HG02610 (cell line): ENCODE measurements at regions not wholly inside any gene's neighbourhood (a gene's known extent, or its start where the extent isn't known, plus 50 kb on each side); places are given as distances from the start of the nearest gene placed in this dataset.

Experiments
- ATAC-seq: cut with Tn5 transposase; IDR thresholded peaks from one replicate; pipeline ENCODE4 v1.9.1; 2021; ENCODE audit warnings: mild to moderate bottlenecking, moderate library complexity; ENCODE audit not compliant: unreplicated experiment

DNA sequence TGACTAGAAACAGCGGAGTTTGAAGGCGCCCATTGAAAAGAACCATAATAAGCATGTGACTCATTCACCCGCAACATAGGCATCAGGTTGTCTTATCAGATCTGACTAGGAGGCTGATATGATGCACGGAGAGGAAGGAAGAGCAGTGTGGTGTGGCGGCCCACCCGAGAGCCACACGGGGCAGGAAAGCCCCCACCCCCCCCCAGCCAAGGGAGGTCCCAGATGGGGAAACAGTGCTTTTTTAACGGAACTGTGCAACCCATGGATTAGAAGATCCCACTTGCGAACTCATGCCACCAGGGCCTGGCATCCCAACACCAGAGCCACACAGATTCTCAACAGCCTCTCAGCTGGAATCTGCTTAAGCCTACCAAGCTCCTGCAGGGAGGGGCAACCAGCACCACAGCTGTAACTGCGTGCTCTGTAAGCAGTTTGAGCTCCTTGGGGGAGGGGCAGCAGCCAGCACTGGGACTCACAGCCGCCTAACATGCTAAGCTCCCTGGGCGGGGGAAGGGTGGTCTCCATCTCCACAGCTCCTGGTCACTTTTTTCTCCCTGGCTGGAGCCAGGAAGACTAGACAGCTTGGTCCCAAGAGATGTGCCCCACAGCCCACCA, 466.2 kb downstream of the PDGFC start:
- ATAC-seq = no peak

DNA sequence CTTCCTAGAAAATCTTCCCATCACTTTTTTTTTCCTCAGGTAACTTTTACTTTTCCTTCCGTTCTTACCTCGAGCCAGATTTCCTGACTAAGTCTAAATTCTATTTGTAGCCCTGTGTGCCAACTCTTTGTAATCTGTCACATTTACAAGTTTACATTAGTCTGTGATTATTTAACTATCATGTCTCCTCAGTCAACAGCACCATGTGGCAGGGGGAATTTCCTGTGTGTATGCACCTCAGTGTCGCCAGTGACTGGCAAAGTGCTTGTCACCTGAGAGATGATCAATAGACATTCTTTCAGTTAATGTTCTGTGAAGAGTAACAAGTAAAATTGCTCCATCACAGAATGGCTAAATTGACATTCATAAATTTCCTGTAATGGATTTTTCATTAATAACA, 468.5 kb downstream of the PDGFC start:
- no peak for ATAC-seq

DNA sequence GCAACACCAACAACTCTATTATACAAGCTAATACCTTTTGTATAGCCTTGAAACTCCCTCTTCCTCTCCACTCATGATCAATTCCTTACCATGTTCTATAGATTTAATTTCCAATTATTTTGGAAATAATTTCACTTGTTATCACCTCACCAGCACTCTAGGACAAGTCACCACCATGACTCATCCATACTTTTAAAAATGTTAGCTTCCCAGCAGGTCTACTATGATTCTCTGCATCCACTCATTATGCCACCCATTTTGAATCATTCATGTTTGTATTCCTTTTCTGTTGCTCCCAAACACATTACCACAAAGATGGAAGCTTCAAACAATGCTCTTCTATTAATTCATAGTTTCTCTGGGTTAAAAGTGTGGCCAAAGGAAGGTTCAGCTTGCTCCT, 469.6 kb downstream of the PDGFC start:
- ATAC-seq = no peak

- no peak for ATAC-seq
Observed at GRCh38 chr4:156499684-156500083, 471.9 kb downstream of the PDGFC start.

DNA sequence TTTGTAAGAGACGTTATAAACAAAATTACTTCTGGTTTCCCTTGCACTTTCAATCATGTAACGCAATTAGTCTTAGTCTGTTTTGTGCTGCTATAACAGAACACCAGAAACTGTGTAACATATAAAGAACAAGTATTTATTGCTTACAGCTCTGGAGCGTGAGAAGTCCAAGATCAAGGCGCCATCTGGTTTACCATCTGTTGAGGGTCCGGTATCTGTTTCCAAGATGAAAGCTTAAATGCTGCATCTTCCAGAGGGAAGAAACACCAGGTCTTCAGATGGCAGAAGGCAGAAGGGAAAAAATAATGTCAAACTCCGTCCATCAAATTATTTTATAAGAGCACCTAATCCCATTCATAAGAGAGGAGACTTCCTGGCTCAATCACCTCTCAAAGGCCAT, 474.1 kb downstream of the PDGFC start:
- no peak for ATAC-seq

GRCh38 chr4:156496797-156497196, 474.8 kb downstream of the PDGFC start:
- ATAC-seq = no peak

DNA sequence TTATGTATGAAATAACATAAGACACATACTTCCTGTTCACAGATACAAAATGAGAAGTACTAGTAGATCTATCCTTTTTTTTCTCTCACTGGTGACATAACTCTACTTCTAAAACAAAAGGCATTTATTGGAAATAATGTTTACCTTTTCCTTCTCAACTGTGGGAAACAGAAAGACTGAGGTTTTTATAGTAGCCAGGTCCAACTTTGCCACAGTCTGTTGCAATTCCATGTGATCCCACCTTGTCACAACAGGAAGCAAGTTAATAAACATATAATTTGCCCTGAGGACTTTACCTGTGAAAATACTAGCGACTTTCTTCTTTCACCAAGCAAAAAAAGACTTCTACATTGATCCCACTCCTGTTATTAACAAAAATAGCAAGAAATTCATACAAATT, 475.8 kb downstream of the PDGFC start:
- no peak for ATAC-seq

GRCh38 chr4:156495091-156495490, 476.5 kb downstream of the PDGFC start:
- no peak for ATAC-seq

DNA sequence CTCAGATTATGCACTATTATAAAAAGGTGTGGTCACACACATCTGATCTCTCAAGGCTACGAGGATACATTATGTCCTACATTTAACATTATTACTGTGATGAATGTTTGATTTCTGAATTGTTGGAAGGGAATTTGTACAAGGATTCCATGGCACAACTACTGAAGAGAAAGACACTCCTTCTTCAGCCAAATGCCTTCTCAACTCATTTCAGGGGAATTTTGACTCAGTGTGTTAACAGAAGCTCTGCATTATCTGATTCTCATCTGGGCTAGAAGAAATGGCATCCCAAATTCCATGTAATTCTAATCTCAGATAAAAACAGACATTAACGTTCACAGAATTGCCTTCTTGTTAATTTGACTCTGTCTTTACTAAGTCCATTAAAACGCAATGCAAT, 477.7 kb downstream of the PDGFC start:
- ATAC-seq = no peak

DNA sequence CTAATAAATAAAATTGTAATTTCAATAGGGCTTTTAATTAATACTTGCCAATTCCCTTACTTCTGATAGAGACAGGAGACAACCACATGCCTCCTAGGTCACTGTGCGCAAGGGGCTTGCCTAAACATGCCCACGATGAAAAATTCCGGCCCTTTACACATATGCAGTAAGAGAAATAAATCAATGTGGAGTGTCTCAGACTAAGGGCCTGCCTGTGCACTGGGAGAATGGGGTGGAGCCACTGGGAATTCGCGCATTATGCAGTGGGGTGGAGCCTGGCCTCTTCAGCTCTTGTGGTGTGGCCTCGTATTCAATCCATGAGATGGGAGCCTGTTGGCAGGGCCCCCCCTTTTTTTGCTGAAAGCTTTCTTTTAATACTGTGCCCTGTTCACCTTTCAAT, 484.5 kb downstream of the PDGFC start:
- no peak for ATAC-seq

- no peak for ATAC-seq
Observed at GRCh38 chr4:156481845-156482244, 489.8 kb downstream of the PDGFC start.

DNA sequence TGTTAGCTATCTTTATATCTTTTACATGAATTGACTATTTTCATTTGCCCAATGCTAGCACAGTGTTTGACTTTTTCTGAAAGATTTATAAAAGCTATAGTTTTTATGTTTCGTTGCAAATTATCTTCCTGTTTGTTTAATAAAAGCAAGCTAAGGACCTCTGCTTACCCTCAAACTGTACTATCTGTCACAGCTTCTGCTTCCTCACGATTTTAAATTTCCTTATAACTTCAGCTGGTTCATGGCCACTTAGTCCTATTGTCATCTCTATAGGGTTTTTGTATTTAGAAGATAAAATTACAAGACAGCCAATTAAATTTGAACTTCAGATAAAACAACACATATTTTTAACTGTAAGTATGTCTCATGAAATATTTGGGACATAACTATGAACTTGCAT, 494.0 kb downstream of the PDGFC start:
- ATAC-seq = no peak

GRCh38 chr4:156476359-156476758, 495.2 kb downstream of the PDGFC start:
- no peak for ATAC-seq

DNA sequence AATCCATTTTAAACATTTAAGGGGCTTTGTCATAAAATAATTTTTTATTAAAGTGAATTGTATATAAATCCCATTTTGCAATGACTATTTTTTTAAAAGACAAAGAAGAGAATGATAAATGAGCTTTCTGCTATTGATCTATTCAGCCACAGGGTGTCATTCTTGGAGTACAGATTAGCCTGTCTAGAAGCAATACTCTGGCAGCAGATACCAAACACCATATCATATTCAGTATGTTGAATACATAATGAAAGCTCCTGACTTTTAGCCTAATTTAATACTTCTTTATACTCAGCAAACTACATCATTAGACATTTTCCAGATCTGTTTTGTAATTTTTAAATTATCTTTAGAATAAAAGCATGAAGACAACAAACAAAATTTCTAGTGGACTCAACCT, 496.3 kb downstream of the PDGFC start:
- peak; percentile 43 for ATAC-seq

GRCh38 chr4:156473151-156473550, 498.4 kb downstream of the PDGFC start:
- ATAC-seq = peak; percentile 79

- peak; percentile 24 for ATAC-seq
Observed at GRCh38 chr4:156472624-156473023, 499.0 kb downstream of the PDGFC start.

DNA sequence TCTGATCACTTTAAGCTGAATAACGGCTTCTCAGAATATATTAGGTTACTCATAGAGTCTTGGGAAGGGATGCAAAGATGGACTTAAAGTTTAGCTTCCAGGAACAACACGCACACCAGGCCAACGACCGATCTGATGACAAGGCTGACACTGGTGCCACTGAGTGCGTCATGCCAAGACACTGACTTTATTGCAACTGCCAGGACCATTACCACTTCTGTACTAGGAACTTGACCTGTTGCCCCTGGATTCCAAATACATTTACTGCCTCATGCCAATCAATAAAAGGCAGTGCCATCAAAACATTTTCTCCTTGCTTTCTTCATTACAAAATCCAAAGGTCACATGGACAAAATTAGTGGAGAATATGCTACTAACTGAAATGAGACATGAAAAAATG, 505.9 kb upstream of the CTSO start:
- ATAC-seq = no peak

DNA sequence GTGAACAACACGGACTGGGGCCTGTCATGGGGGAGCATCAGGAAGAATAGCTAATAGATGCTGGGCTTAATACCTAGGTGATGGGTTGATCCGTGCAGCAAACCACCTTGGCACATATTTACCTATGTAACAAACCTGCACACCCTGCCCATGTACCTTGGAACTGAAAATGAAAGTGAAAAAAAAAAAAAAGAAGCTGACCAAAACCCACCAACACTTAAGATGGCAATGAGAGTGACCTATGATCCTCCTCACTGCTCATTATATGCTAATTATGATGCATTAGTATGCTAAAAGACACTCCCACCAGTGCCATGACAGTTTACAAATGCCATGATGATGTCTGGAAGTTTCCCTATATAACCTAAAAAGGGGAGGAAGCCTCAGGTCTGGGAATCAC, 503.2 kb upstream of the CTSO start:
- ATAC-seq = no peak

DNA sequence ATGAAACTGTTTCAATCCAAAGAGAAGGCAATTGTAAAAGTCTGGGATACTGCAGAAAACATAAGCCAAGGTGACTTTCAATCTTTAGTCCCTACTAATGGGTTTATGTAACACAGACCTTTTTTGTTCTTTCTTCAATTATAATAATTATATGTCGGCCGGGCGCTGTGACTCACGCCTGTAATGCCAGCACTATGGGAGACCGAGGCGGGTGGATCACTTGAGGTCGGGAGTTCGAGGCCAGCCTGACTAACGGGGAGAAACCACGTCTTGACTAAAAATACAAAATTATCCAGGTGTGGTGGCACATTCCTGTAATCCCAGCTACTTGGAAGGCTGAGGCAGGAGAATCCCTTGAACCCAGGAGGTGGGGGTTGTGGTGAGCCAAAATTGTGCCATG, 489.8 kb upstream of the CTSO start:
- ATAC-seq = no peak

- ATAC-seq = no peak
Observed at GRCh38 chr4:156442912-156443311, 489.2 kb upstream of the CTSO start.

DNA sequence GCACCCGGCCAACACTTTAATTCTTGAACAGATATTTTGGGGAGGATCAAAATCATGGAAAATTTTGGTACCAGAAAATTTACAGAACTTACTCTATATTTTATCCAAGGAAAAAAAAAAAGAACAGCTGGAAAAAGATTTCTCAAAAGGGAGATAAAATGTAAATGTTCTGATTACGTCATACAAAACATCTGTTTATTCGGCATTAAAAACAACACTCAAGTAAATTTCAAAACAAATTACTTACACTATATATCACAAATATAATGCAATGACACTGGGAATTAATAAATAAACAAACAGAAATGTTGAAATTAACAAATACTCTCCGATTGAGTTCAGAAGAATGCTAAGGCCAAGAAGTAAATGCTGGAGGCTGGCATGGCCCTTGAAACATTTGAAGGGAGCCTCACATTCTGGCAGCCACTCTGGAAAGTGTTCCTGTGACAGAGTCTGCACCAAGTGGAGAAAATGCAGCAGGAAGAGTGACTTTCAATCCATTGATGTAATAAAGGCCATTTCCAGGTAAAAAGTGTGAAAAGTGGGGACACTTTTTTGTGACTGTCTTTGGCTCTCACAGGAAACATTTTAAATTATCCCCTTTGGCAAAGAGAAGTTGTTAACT, 486.0 kb upstream of the CTSO start:
- ATAC-seq = no peak

DNA sequence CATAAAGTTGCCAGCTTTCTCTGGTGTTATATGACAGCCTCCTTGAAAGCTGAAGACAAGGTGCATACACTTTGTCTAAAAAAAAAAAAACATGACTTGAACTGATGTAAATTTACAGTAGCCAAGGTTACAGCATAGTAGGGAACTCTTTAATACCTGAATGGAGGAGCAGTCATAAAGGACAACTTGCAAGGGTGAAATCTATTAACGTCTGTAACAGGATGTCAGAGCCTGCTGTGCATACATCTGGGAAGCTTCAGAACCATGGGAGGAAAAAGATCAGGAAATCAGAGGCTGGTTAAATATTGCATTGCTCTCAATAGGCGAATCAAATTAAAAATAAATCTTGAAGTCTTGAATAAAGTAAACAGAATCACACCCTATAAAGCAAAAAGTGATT, 484.0 kb upstream of the CTSO start:
- ATAC-seq = no peak

GRCh38 chr4:156422576-156422975, 468.9 kb upstream of the CTSO start:
- ATAC-seq = no peak
